ENCODE measurements at regions not wholly inside any gene's neighbourhood (a gene's known extent, or its start where the extent isn't known, plus 50 kb on each side); places are given as distances from the start of the nearest gene placed in this dataset.

- 84 to 89% (median 85%) methylated on average over 7 of the region's 7 CpGs for WGBS, 4 donors
- Histone ChIP-seq H3K9me3 (replicated peaks in 1 of 3) (no peaks in the 10 kb centered on the region), H3K27ac (no peak overlapping the region), H3K36me3 (replicated peaks in 1 of 2) (no peaks in the 10 kb centered on the region), H3K4me1 (replicated peaks in 1 of 2) (no peaks in the 10 kb centered on the region), H3K27me3 (no peaks in the 10 kb centered on the region), H3K4me3 (no peak overlapping the region)
- DNase-seq, result no peak
- intact Hi-C loops (cut with DNase I), result no loop called here
- TF ChIP-seq POLR2A (IDR thresholded peaks at IDR 0.05), result no peak
- no peak for TF ChIP-seq CTCF (IDR thresholded peaks at IDR 0.05)
Observed at GRCh38 chrX:5695971-5696370, 532.7 kb downstream of the NLGN4X start.

GRCh38 chrX:5683996-5684395 lies 544.7 kb downstream of the NLGN4X start:
- H3K4me3 ChIP-seq, result no peak overlapping the region
- no peak overlapping the region for H3K27ac ChIP-seq
- 35 to 65% (median 42%) methylated on average over 2 of the region's 2 CpGs for WGBS, 4 donors
- intact Hi-C loops (cut with DNase I), result no loop called here
- no peaks in the 10 kb centered on the region for H3K36me3 ChIP-seq (replicated peaks in 1 of 2)
- TF ChIP-seq CTCF (IDR thresholded peaks at IDR 0.05) (no peak), POLR2A (IDR thresholded peaks at IDR 0.05) (no peak)
- H3K9me3 ChIP-seq (replicated peaks in 1 of 3), result no peaks in the 10 kb centered on the region
- H3K4me1 ChIP-seq (replicated peaks in 1 of 2), result no peaks in the 10 kb centered on the region
- DNase-seq, result no peak
- H3K27me3 ChIP-seq, result no peaks in the 10 kb centered on the region

GRCh38 chrX:5681159-5681558 lies 547.5 kb downstream of the NLGN4X start:
- DNase-seq, result no peak
- WGBS, 4 donors, result 42 to 52% (median 43%) methylated on average over 3 of the region's 3 CpGs
- H3K27ac ChIP-seq, result no peak overlapping the region
- H3K27me3 ChIP-seq, result no peaks in the 10 kb centered on the region
- TF ChIP-seq CTCF (IDR thresholded peaks at IDR 0.05) (no peak), POLR2A (IDR thresholded peaks at IDR 0.05) (no peak)
- no peaks in the 10 kb centered on the region for H3K36me3 ChIP-seq (replicated peaks in 1 of 2)
- H3K9me3 ChIP-seq (replicated peaks in 1 of 3), result no peaks in the 10 kb centered on the region
- no peak overlapping the region for H3K4me3 ChIP-seq
- intact Hi-C loops (cut with DNase I), result no loop called here
- H3K4me1 ChIP-seq (replicated peaks in 1 of 2), result no peaks in the 10 kb centered on the region

- intact Hi-C loops (cut with DNase I), result no loop called here
- DNase-seq, result no peak
- H3K9me3 ChIP-seq (replicated peaks in 1 of 3), result no peaks in the 10 kb centered on the region
- no peak overlapping the region for H3K4me3 ChIP-seq
- H3K36me3 ChIP-seq (replicated peaks in 1 of 2), result no peaks in the 10 kb centered on the region
- H3K27ac ChIP-seq, result no peak overlapping the region
- no peak for TF ChIP-seq CTCF (IDR thresholded peaks at IDR 0.05)
- TF ChIP-seq POLR2A (IDR thresholded peaks at IDR 0.05), result no peak
- H3K4me1 ChIP-seq (replicated peaks in 1 of 2), result no peaks in the 10 kb centered on the region
- WGBS, 4 donors, result 58 to 82% (median 71%) methylated on average over 3 of the region's 3 CpGs
- no peaks in the 10 kb centered on the region for H3K27me3 ChIP-seq
Observed at GRCh38 chrX:5674036-5674435, 554.6 kb downstream of the NLGN4X start.
